Spleen (tissue), 7 donors: ENCODE measurements at regions not wholly inside any gene's neighbourhood (a gene's known extent, or its start where the extent isn't known, plus 50 kb on each side); places are given as distances from the start of the nearest gene placed in this dataset.

Experiments
- POLR2A ChIP-seq, 3 donors: fragments of 450-650 bp; IDR thresholded peaks; one replicate each; pipeline ENCODE4 v1.5.1; 2017; ENCODE audit warnings: antibody characterized with exemption in 3 of 3, mild to moderate bottlenecking in 1 of 3
- TF ChIP-seq, protein P1 (sequence below), 11 experiments: fragments of 200-600 bp in 7 of 11; fragments of 450-650 bp in 4 of 11; sonication (generic) in 4 of 11; IDR thresholded peaks in 8 of 11; conservative IDR thresholded peaks in 3 of 11; 1 replicate in 7 of 11; 2 replicates in 4 of 11; pipeline versions ENCODE4 v1.4.0 to v1.8.0; 2016 to 2021; ENCODE audit warnings: antibody characterized with exemption in 11 of 11, inconsistent platforms in 4 of 11, mild to moderate bottlenecking in 1 of 11
- donor health status: DM: no; HTN: no; CAD: no; lungs with moderate emphysema.
- donor health status: DM: no; HTN: no; CAD: no.
- donor health status: DM: no; HTN: no; CAD: no.

GRCh38 chr12:65684906-65685305, 139.4 kb upstream of the HMGA2 start:
- TF ChIP-seq, protein P1, sequence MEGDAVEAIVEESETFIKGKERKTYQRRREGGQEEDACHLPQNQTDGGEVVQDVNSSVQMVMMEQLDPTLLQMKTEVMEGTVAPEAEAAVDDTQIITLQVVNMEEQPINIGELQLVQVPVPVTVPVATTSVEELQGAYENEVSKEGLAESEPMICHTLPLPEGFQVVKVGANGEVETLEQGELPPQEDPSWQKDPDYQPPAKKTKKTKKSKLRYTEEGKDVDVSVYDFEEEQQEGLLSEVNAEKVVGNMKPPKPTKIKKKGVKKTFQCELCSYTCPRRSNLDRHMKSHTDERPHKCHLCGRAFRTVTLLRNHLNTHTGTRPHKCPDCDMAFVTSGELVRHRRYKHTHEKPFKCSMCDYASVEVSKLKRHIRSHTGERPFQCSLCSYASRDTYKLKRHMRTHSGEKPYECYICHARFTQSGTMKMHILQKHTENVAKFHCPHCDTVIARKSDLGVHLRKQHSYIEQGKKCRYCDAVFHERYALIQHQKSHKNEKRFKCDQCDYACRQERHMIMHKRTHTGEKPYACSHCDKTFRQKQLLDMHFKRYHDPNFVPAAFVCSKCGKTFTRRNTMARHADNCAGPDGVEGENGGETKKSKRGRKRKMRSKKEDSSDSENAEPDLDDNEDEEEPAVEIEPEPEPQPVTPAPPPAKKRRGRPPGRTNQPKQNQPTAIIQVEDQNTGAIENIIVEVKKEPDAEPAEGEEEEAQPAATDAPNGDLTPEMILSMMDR (IDR thresholded peaks at IDR 0.05 in 8 of 11, conservative IDR thresholded peaks at IDR 0.05 in 3 of 11): no peak
- no peak for TF ChIP-seq POLR2A (IDR thresholded peaks at IDR 0.05)
